NCI-H128 (cell line): ENCODE measurements at regions not wholly inside any gene's neighbourhood (a gene's known extent, or its start where the extent isn't known, plus 50 kb on each side); places are given as distances from the start of the nearest gene placed in this dataset.
"Not testable (repeated sequence)": the region's sequence is repeated elsewhere in the genome, so short reads cannot be mapped to it uniquely, and the experiment has no call there.

Experiments
- DNase-seq: peaks from one replicate; lab custom pipeline; 2025; ENCODE audit not compliant: unreplicated experiment; lab: John Stamatoyannopoulos, UW

- no peak for DNase-seq
These were observed 496.9 kb upstream of the LRRC7 start for GRCh38 chr1:69070660-69071373.

GRCh38 chr1:69073176-69073575, 494.5 kb upstream of the LRRC7 start:
- DNase-seq, result no peak

- no peak for DNase-seq
These were observed 491.1 kb upstream of the LRRC7 start for GRCh38 chr1:69076631-69077030.

- DNase-seq, result no peak
These were observed 490.5 kb upstream of the LRRC7 start for GRCh38 chr1:69077198-69077597.

GRCh38 chr1:69077633-69078032, 490.1 kb upstream of the LRRC7 start:
- DNase-seq, result no peak

- DNase-seq, result no peak
These were observed 486.1 kb upstream of the LRRC7 start for GRCh38 chr1:69081668-69082067.

GRCh38 chr1:69082312-69082711, 485.4 kb upstream of the LRRC7 start:
- DNase-seq, result no peak

GRCh38 chr1:69086148-69086547, 481.6 kb upstream of the LRRC7 start:
- DNase-seq, result no peak

GRCh38 chr1:69088571-69088970, 479.2 kb upstream of the LRRC7 start:
- no peak for DNase-seq

GRCh38 chr1:69090170-69090569, 477.6 kb upstream of the LRRC7 start:
- DNase-seq, result no peak

- DNase-seq, result no peak
These were observed 477.0 kb upstream of the LRRC7 start for GRCh38 chr1:69090752-69091151.

GRCh38 chr1:69102058-69102457, 465.7 kb upstream of the LRRC7 start:
- not testable (repeated sequence) for DNase-seq

GRCh38 chr1:69103213-69103612, 464.5 kb upstream of the LRRC7 start:
- DNase-seq, result no peak

GRCh38 chr1:69103705-69104385, 463.9 kb upstream of the LRRC7 start:
- no peak for DNase-seq

- no peak for DNase-seq
These were observed 462.8 kb upstream of the LRRC7 start for GRCh38 chr1:69104894-69105293.

GRCh38 chr1:69109277-69109676, 458.4 kb upstream of the LRRC7 start:
- DNase-seq, result no peak

GRCh38 chr1:69110851-69111250, 456.9 kb upstream of the LRRC7 start:
- DNase-seq, result no peak

GRCh38 chr1:69120126-69120741, 447.5 kb upstream of the LRRC7 start:
- DNase-seq, result not testable (repeated sequence)

GRCh38 chr1:69120817-69121216, 446.9 kb upstream of the LRRC7 start:
- no peak for DNase-seq

GRCh38 chr1:69121723-69122122, 446.0 kb upstream of the LRRC7 start:
- DNase-seq, result no peak

- no peak for DNase-seq
These were observed 445.3 kb upstream of the LRRC7 start for GRCh38 chr1:69122373-69122772.

GRCh38 chr1:69123486-69123885, 444.2 kb upstream of the LRRC7 start:
- no peak for DNase-seq
